ENCODE measurements at regions not wholly inside any gene's neighbourhood (a gene's known extent, or its start where the extent isn't known, plus 50 kb on each side); places are given as distances from the start of the nearest gene placed in this dataset.

GRCh38 chr18:76771192-76771799 is 51.1 kb upstream of the ZNF236 start:
- no peak for DNase-seq (ENCODE audit: low read depth)

GRCh38 chr18:76767954-76768353 is 54.4 kb upstream of the ZNF236 start:
- no peak for DNase-seq (ENCODE audit: low read depth)

- DNase-seq (ENCODE audit: low read depth), result no peak
Observed at GRCh38 chr18:76766429-76766828, 55.9 kb upstream of the ZNF236 start.

- no peak for DNase-seq (ENCODE audit: low read depth)
Observed at GRCh38 chr18:76765649-76766048, 56.7 kb upstream of the ZNF236 start.

DNA sequence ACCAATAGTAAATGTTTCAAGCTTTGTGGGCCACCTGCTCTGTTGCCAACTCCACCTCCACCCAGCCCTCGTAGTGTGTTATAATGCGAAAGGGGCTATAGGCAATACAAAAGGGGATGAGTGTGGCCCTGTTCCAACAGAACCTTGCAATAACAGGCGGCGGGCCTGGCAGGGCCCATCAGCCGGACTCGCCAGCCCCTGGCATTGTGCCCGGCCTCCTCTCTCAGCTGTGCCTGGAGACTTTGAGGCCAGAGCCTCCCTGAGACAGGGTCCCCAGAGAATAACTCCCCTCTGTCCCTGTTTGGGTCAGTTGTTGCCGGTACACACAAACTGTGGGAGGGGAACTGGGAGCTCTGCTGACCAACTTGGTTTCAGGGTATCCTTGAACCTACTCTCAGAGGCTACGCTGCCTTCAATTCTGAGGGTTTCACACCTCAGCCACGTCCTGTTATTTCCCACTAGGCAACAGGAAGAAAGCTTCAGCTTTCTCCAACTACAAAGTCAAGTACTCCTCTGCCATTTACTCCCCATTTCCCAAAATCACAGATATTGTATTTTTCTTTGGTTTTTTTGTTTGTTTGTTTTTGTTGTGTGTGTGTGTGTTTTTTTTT is 58.0 kb upstream of the ZNF236 start:
- DNase-seq (ENCODE audit: low read depth), result no peak

DNA sequence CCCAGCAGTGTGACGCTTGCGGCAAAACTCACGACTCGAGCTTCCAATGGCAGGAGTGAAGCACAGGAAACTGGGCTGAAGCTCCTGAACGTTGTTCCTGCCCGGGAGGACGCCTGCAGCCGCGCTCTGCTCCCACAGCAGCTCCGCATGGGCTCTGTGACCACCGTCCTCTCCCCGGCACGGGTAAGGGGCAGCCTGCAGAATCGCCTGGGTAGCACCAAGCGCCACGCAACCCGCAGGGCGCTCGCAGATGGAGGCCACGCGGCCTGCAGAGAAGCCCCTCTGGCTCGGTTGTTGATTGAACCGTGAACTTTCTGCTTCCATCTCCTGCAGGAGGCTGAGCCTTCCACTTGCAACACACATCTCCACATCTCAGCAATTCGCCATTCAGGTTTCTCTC is 63.3 kb upstream of the ZNF236 start:
- no peak for DNase-seq (ENCODE audit: low read depth)

DNA sequence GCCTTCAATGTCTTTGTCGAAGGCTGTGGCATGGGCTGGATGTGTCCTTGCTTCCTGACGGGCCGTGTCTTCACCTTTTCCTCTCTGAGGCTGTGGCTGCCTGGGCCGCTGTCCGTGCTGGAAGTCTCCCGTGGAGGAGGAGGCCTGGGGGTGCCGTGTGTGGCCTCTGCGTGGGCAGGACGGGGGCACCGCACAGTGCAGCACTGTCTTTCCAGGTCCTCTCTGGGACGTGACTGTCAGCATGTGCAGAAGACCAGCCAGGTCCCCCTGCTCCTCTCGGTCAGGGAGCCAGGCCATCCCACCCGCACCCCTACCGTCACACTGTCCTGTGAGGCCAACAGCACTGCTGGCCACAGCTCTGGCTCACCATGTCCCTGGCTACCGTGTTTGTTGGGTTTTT is 64.4 kb upstream of the ZNF236 start:
- DNase-seq (ENCODE audit: low read depth), result no peak

DNA sequence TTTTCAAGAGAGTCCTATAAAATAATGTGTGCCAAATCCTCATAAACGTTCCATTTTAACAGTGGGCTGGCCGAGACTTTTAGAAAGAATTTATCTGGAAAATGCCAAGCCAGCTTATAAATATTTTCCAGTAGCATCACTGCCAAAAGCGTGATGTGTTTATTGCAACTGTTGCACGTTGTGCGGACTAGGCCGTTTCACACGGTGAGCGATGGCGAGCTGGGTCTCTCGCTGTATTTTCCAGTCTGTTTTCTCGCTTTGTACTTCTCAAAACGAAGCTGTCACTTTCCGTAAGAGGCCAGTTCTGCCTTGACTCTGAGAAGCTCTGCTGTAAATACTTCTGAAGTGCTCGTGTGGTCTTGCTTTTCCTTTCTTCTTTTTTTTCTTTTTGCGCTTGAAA is 65.0 kb upstream of the ZNF236 start:
- no peak for DNase-seq (ENCODE audit: low read depth)

DNA sequence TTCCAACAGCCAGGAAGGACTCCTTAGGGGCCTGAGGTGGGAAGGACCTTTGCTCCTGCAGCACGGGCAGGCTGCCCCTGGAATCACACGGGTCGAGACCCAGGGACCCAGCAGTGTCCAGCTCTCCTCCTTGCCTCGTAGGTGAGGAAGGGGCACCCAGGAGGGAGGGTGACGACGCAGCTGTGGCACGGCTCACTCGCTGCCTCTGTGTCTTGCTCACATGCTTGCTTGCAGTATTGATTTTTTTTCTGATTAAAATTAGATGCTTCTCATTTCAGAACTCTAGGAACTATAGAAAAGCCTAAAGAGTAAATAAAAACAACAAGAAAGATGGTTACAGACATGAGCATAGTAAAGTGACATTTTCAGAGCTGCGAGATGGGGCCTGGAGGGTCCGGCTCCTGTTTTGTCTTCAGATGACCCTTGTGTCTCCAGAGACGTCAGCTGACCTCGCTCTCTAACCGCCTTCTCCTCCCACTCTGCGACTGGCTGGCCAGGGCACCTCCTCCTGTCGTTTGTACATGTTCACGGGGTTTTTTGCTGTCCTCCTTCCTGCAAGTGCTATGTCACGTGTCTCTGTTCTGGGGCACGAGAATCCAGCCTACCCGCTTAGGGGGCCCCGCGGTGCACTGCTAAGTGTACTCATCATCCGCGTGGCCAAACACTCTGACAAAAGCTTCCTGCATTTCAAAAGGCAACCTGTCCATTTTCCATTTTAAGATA is 65.7 kb upstream of the ZNF236 start:
- DNase-seq (ENCODE audit: low read depth), result no peak

DNA sequence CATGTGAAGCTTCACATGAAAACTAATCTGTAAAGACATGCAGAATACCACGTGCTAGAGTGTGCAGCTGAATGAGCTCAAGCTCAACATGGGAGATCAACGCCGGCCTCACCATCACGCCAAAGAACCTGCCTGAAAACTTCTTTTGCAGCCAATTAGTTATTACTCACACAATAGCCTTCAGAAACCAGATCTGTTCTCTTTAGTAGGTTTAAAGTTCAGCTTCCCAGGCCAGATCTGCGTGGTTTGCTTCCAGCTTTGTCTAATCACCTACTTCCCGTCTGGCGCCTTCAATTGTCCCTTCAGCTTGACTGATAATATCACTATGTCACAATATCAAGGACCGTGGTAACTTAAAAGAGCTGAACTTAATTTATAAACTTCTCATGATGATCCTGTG is 68.0 kb upstream of the ZNF236 start:
- DNase-seq (ENCODE audit: low read depth), result no peak

GRCh38 chr18:76752400-76752799 is 70.0 kb upstream of the ZNF236 start:
- no peak for DNase-seq (ENCODE audit: low read depth)

DNA sequence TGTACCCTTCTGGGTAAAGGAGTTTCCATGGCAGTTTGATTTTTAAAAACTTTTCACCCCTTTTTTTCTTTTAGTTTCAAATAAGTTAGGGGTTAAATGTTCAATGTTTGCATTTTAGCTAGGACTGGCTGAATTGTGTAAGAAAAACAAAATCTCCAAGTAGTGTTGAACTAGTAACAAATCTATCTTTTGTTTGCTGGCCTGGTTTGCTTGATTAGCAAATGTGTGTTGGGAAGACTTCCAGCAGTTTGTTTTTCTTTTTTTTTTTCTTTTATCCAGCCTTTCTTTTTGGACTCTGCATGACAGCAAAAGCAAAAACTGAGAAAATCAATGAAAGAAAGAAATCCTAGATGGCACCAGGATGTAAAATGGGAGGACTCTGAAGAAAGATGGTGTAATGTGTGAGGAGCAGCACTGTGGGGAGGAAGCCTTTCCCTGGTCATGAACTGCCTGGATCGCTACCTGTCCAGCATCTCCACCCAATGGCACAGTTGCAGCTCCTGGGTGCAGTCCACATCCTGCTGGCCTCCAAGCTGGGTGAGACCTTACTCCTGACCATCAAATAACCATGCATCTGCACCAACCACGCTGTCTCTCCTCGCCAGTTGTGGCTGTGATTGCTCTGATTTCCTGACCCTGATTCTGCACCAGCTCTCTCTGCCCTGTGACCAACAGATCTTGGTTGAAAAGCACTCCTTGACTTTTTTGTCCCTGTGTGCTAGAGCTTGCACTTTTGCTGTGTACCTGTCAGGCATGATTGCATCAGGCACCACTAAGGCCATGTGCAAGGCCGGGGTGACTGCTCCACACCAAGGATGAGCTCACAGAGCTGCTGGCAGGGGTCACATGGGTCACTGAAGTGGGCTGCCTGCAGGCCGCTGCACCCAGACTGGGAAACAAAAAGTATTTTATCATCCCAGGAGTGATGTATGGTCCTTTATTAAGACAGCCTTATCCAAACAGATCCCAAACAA is 71.2 kb upstream of the ZNF236 start:
- no peak for DNase-seq (ENCODE audit: low read depth)

- DNase-seq (ENCODE audit: low read depth), result no peak
Observed at GRCh38 chr18:76750269-76750668, 72.1 kb upstream of the ZNF236 start.

GRCh38 chr18:76747676-76748075 is 74.7 kb upstream of the ZNF236 start:
- no peak for DNase-seq (ENCODE audit: low read depth)

DNA sequence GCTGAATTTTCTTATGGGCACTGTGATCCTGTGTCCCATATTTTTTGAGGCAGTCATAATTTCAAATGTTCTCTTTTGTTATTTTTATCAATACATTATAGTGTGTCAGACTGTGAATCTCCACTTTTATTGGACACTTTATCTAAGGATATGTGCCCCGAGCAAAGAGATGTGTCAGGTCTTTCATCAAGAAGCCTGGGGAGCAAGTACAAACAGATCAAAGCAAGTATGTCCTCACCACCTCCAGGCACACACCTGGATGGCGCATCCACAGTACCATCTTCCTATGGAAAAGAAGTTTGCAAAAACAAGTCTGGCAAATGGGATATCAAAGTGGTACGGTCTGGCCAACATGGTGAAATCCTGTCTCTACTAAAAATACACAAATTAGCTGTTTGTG is 81.0 kb upstream of the ZNF236 start:
- DNase-seq (ENCODE audit: low read depth), result no peak

DNA sequence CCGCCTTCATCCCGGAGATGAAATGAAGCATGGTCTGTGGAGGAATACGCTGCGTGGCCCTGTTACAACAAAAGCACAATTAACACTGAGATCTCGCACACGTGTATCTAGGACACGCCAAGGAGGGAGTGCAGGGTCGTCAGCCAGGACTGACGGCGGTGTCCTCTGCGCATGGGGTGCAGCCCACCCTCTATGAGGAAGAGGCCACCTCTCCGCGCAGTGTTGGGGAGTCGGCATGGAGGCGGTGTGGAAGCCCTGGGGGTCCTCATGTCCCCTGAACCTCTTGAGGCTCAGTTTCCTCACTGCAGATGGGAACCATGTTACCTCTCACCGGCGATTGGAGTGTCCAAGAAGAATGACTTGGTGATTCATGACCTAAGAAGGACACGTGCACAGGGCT is 86.0 kb upstream of the ZNF236 start:
- DNase-seq (ENCODE audit: low read depth), result no peak

- no peak for DNase-seq (ENCODE audit: low read depth)
Observed at GRCh38 chr18:76730901-76731300, 91.5 kb upstream of the ZNF236 start.

DNA sequence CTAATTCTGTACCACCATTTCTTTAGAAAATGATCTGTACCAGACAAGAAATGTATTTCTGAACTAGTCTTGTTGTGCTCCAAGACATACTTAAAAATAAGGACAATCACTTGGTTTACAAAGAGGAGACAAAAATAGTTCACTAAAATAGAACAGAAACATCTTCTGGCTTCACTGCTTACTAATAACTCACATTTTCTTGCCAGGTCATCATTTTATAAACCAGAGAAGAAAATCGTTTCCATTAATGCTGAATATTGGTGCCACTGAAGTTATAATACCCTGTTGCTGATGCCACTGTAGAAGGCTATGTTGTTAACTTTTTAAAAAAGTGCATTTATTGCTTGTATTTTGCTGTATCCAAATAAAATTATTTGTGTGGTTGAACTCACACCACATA is 94.8 kb upstream of the ZNF236 start:
- no peak for DNase-seq (ENCODE audit: low read depth)

DNA sequence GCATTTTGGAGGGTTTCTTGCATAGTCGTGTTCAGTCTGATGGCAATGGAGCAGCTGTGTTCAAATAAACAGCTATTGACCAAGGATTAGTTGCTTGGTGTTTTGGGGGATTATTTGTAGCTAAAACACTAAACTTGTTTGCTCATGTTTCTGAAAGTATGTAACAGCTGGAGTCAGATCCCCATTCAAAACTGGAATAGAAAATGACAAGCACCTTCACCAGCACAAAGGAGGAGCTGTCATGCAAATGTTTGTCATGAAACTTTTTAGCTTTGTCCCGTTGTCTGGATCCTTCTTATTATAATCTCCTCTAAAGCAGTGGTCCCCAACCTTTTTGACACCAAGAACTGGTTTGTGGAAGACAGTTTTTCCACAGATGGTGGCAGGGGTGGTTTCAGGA is 96.9 kb upstream of the ZNF236 start:
- DNase-seq (ENCODE audit: low read depth), result no peak

GRCh38 chr18:76722224-76723061 is 99.9 kb upstream of the ZNF236 start:
- DNase-seq (ENCODE audit: low read depth), result no peak

- no peak for DNase-seq (ENCODE audit: low read depth)
Observed at GRCh38 chr18:76721207-76721996, 101.0 kb upstream of the ZNF236 start.
